ENCODE measurements at regions not wholly inside any gene's neighbourhood (a gene's known extent, or its start where the extent isn't known, plus 50 kb on each side); places are given as distances from the start of the nearest gene placed in this dataset.

DNA sequence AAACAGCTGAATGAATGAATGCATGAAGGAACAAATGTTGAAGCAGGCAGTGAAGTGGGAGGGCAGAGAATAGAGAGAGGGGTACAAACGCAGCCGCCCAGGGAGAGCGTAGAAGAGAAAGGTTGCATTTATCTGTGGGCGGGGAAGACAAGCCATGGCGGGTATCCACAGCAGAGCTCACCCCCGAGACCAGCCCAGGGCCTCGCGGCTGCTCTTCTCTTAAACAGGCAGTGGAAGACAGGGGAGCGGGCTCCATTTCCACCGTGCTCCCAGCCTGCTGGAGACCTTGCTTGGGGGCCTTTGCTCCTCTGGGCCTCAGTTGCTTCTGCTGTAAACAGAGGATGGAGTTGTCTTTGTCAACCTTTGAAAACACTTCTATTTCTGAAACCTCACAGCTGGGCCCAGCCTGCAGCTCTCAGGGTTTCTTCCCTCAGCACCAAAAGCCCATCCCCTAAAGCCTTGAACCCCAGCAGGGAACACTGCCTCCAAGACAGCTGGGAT is 259.5 kb downstream of the UACA start:
- in situ Hi-C loops (cut with HindIII; ENCODE audit: low pct_unique_long_range_greater_than_20kb, low sequenced_read_pairs) = no loop called here
- no peak for DNase-seq (ENCODE audit: low read depth in 1 of 2, low spot score in 1 of 2)
- TF ChIP-seq JUND (IDR thresholded peaks at IDR 0.05; ENCODE audit: low read depth) = no peak

DNA sequence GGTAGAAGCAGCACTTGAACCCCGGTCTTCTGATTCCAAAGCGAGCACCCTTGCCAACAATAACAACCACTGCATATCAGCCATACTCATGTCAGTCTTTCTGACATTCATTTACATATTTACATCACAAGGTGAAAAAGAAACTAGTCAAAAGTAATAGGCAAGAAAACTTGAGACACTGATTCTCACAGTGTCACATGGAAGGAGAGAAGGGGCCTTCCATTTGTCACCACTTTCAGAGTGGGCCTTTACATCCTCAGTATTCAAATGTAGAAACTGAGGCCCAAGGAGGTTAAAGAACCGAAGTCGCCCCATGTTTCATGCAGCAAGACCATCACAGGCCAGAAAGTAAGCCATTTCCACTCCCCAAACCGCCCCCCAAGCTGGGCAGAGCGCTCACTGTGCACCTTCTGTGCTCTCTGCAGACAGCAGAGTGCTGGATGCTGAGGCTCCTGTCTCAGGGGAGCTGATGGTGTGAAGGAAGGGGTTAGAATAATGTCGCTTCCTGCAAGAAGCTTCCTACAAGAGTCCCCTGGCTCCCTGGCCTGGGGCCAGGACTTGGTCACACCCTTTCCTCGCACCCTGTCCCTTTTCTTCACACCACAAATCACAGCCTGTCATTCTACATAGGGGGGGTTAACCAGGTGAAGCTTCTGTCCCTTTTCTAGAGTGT is 260.1 kb downstream of the UACA start:
- DNase-seq (ENCODE audit: low read depth in 1 of 2, low spot score in 1 of 2) = no peak
- no peak for TF ChIP-seq JUND (IDR thresholded peaks at IDR 0.05; ENCODE audit: low read depth)
- in situ Hi-C loops (cut with HindIII; ENCODE audit: low pct_unique_long_range_greater_than_20kb, low sequenced_read_pairs) = no loop called here

- in situ Hi-C loops (cut with HindIII; ENCODE audit: low pct_unique_long_range_greater_than_20kb, low sequenced_read_pairs) = no loop called here
Measured at GRCh38 chr15:70502529-70502928, 260.8 kb downstream of the UACA start.

DNA sequence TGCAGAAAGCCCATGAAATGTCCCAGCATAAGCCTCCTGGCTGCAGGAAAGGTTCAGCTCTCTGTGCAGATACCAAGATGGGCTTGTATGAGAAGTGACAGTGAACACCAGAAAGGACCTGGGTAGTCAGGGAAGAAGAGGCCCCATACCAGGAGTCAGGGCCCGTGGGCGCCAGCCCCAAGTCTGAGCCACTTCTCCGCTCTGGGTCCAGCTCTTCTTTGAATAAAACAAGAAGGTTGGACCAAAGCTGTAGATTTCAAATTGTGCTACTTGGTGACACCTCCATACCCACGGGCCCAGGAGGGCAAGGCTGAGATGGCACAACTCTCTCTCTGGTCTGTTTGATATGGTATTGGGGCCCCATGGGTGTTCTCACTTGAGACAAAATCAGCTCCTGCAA is 261.5 kb downstream of the UACA start:
- DNase-seq (ENCODE audit: low read depth in 1 of 2, low spot score in 1 of 2) = no peak
- no peak for TF ChIP-seq JUND (IDR thresholded peaks at IDR 0.05; ENCODE audit: low read depth)
- in situ Hi-C loops (cut with HindIII; ENCODE audit: low pct_unique_long_range_greater_than_20kb, low sequenced_read_pairs) = no loop called here

More at GRCh38 chr15:70502529-70502928, 260.8 kb downstream of the UACA start:
- DNase-seq (ENCODE audit: low read depth in 1 of 2, low spot score in 1 of 2) = no peak
- TF ChIP-seq JUND (IDR thresholded peaks at IDR 0.05; ENCODE audit: low read depth) = no peak

DNA sequence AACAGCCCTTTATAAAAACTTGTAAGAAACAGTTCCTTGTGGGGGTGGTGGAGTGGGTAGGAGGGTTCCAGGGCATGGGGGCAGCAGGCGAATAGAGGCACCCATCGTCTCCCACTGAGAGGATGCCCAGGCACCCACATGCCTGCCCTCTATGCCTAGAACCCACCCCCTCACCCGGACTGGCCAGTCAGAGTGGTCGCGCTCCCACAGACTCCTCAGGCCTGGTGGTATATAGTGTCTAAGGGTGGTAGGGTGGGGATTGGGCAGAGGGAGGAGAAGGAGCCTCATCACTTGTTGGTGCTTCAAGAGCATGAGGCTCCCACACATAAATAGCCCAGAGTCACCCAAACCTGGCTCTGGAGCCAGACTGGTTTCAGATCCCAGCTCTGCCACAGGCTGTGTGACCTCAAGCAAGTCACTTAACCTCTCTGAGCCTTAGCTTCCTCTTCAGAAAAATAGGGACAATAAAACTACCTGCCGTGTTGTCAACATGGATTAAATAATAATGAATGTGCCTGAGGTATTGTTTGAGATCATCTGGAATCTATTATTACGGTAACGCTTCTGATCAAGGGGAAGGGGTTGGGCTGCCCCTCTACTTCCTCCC is 262.1 kb downstream of the UACA start:
- in situ Hi-C loops (cut with HindIII; ENCODE audit: low pct_unique_long_range_greater_than_20kb, low sequenced_read_pairs) = no loop called here
- no peak for DNase-seq (ENCODE audit: low read depth in 1 of 2, low spot score in 1 of 2)
- TF ChIP-seq JUND (IDR thresholded peaks at IDR 0.05; ENCODE audit: low read depth) = no peak

- DNase-seq (ENCODE audit: low read depth in 1 of 2, low spot score in 1 of 2) = no peak
- no peak for TF ChIP-seq JUND (IDR thresholded peaks at IDR 0.05; ENCODE audit: low read depth)
- in situ Hi-C loops (cut with HindIII; ENCODE audit: low pct_unique_long_range_greater_than_20kb, low sequenced_read_pairs) = no loop called here
Measured at GRCh38 chr15:70499791-70500190, 263.6 kb downstream of the UACA start.

DNA sequence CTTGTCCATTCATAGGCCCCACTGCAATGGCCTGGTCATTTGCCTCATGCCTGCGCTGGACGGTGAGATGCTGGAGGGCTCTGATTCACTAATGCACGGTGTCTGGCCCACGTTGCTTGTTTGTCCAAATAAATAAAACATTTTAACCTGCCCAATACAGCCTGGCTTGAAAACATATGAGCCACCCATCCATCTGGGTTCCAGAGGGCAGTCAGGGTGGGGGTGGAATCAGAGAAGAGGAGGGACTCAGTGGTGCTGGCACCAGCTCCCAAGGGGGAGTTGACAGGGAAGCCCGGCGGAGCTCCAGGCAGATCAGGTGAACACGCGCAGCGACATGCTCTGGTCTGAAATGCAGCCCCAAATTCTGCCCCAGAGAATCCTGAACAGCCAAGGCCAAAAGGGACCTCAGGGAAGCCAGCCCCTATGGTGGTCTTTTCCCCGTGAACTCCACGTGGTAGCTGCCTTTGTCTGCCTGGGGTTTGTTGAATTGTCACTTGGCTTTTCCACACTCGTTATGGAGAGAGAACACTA is 265.2 kb downstream of the UACA start:
- no peak for DNase-seq (ENCODE audit: low read depth in 1 of 2, low spot score in 1 of 2)
- TF ChIP-seq JUND (IDR thresholded peaks at IDR 0.05; ENCODE audit: low read depth) = no peak
- in situ Hi-C loops (cut with HindIII; ENCODE audit: low pct_unique_long_range_greater_than_20kb, low sequenced_read_pairs) = no loop called here

DNA sequence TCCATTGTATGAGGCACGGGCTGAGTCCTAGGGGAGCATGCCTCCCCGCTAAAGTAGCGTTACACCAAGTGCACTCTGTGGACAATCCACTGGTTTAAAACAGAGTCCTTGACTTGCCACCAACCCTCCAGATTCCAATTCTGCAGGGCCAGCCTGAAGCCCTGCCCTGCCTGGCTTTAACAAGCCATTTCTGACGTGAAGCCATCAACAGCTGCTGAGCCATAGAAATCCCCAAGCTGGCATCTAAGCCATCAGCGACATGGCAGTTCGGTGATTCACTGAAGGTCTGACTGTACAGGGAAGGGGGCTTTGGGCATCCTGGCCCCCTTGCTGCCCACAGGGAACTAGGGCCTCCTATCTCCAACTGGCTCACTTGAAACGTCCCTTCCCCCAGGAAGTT is 265.7 kb downstream of the UACA start:
- no peak for TF ChIP-seq JUND (IDR thresholded peaks at IDR 0.05; ENCODE audit: low read depth)
- DNase-seq (ENCODE audit: low read depth in 1 of 2, low spot score in 1 of 2) = no peak
- in situ Hi-C loops (cut with HindIII; ENCODE audit: low pct_unique_long_range_greater_than_20kb, low sequenced_read_pairs) = no loop called here

DNA sequence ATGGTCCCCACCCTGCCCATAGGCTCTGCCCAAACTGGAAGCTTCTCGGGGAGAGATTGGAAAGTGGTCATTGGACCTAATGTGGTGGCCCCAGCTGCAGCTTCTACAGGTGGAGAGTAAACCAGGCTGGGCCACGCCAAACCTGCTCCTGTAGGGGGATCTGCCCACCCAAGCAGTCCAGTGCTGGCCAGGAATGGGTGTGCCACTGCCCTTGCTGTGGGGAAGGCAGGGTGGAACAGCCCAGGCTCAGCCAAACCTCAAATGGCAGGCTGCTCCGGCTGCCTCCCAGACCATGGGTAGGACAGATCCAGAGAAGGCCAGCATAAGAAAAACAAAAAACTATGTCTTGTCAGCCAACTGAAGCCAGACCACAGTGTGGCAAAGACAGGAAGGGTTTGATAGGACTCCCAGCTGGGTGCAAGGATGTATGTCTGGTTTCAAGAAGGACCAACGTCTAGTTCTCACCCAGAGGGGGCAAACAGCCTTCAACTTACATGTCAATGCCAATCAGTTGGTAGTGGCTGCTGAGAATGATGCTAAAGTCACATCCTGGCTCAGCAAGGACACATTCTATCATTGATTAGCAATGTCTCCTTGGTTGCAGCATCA is 267.3 kb downstream of the UACA start:
- TF ChIP-seq JUND (IDR thresholded peaks at IDR 0.05; ENCODE audit: low read depth) = no peak
- in situ Hi-C loops (cut with HindIII; ENCODE audit: low pct_unique_long_range_greater_than_20kb, low sequenced_read_pairs) = no loop called here
- DNase-seq (ENCODE audit: low read depth in 1 of 2, low spot score in 1 of 2) = no peak

GRCh38 chr15:70494852-70495571 is 268.3 kb downstream of the UACA start:
- DNase-seq (ENCODE audit: low read depth in 1 of 2, low spot score in 1 of 2) = no peak
- in situ Hi-C loops (cut with HindIII; ENCODE audit: low pct_unique_long_range_greater_than_20kb, low sequenced_read_pairs) = no loop called here

DNA sequence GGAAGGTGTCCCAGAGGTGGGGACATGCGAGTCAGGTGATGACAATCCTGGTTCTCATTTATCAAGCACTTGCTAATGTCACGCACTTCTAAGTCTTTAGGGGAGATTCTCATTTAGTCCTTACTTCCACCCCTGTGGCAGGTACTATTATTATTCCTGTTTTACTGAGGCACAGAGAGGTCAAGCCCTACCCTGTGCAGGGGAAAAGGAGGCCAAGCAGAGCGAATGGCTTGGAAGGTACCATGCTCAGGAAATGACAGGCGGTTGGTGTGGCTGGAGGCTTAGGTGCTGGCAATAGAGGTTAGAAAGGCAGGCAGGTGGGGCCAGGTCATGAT is 268.9 kb downstream of the UACA start:
- TF ChIP-seq JUND (IDR thresholded peaks at IDR 0.05; ENCODE audit: low read depth) = no peak
- in situ Hi-C loops (cut with HindIII; ENCODE audit: low pct_unique_long_range_greater_than_20kb, low sequenced_read_pairs) = no loop called here

More at GRCh38 chr15:70494852-70495571, 268.3 kb downstream of the UACA start:
- no peak for TF ChIP-seq JUND (IDR thresholded peaks at IDR 0.05; ENCODE audit: low read depth)

DNA sequence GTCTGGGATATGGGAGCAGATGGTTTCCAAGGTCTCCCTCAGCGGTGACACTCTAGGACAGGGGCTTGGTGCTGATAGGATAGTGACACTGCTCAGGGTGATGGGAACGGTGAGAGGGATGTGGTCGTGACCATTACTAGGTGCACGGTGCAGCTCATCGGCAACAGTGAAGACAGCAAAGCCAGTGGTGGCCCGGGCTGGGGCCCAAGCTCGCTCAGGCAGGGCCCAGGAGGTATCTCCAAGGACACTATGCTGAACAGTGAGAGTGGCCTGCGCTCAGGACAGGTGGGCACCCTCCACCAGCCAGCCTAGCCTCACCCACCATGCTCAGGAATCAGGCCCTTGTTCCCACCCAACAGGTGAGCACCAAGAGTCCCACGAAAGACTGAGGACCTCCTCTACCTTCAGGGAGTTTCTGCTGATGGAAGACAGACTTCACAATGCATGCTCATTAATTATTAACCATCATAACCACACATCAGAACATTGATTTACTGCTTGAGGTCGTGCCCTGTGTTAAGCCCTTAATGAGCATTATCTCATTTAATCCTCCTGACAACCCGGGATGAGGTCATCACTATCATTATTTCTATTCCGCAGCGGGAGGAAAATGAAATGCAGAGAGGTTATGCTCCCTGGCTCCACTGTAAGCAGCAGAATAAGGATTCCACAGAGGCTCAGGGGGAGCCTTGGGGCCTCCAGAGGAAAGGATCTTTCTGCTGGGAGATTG is 269.4 kb downstream of the UACA start:
- no peak for DNase-seq (ENCODE audit: low read depth in 1 of 2, low spot score in 1 of 2)
- TF ChIP-seq JUND (IDR thresholded peaks at IDR 0.05; ENCODE audit: low read depth) = no peak
- in situ Hi-C loops (cut with HindIII; ENCODE audit: low pct_unique_long_range_greater_than_20kb, low sequenced_read_pairs) = no loop called here

More for the DNA sequence above, 268.9 kb downstream of the UACA start:
- no peak for DNase-seq (ENCODE audit: low read depth in 1 of 2, low spot score in 1 of 2)
